ENCODE measurements at regions not wholly inside any gene's neighbourhood (a gene's known extent, or its start where the extent isn't known, plus 50 kb on each side); places are given as distances from the start of the nearest gene placed in this dataset.

GRCh38 chr15:35810007-35810406, 264.0 kb upstream of the DPH6 start:
- TF ChIP-seq CTCF (IDR thresholded peaks at IDR 0.05; ENCODE audit: borderline replicate concordance, extremely low read depth, low read length, poor library complexity, severe bottlenecking) (no peak), EZH2 (IDR thresholded peaks at IDR 0.05; ENCODE audit: borderline replicate concordance, low read depth, low read length, severe bottlenecking) (no peak)

Measured in DND-41 (cell line).